ENCODE measurements at regions not wholly inside any gene's neighbourhood (a gene's known extent, or its start where the extent isn't known, plus 50 kb on each side); places are given as distances from the start of the nearest gene placed in this dataset.

DNA sequence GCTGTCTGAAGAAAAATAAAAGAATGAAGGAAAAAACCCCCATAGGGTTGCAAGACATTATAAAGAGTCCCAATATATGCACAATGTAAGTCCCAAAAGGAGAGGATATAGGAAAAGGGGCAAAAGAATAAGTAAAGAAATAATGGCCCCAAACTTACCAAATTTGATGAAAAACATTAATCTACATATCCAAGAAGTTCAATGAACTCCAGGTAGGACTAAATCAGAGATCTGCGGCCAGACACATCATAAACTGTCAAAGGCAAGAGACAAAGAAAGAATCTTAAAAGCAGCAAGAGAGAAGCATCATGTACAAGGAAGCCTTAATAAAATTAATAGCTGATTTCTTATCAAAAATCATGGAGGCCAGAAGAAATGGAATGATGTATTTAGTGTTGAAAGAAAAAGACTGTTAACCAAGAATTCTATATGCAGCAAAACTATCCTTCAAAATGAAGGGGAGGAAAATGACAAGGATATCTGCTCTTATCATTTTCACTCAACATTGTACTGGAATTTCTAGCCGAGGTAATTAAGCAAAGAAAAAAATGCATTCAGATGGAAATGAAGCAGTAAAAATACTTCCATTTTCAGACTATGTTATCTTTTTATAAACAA is 95.7 kb upstream of the GLI3 start:
- no peak for TF ChIP-seq POLR2A (IDR thresholded peaks at IDR 0.05)
- TF ChIP-seq, protein P1, sequence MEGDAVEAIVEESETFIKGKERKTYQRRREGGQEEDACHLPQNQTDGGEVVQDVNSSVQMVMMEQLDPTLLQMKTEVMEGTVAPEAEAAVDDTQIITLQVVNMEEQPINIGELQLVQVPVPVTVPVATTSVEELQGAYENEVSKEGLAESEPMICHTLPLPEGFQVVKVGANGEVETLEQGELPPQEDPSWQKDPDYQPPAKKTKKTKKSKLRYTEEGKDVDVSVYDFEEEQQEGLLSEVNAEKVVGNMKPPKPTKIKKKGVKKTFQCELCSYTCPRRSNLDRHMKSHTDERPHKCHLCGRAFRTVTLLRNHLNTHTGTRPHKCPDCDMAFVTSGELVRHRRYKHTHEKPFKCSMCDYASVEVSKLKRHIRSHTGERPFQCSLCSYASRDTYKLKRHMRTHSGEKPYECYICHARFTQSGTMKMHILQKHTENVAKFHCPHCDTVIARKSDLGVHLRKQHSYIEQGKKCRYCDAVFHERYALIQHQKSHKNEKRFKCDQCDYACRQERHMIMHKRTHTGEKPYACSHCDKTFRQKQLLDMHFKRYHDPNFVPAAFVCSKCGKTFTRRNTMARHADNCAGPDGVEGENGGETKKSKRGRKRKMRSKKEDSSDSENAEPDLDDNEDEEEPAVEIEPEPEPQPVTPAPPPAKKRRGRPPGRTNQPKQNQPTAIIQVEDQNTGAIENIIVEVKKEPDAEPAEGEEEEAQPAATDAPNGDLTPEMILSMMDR (IDR thresholded peaks at IDR 0.05) = no peak
- TF ChIP-seq EP300 (IDR thresholded peaks at IDR 0.05; ENCODE audit: low read depth) = no peak

Measured in transverse colon (tissue), 3 donors.